Astrocyte (in vitro differentiated cells and primary cell): ENCODE measurements at regions not wholly inside any gene's neighbourhood (a gene's known extent, or its start where the extent isn't known, plus 50 kb on each side); places are given as distances from the start of the nearest gene placed in this dataset.
A peak's percentile ranks its signal among the peaks of the same experiment; 100 is the strongest.
"Not testable (repeated sequence)": the region's sequence is repeated elsewhere in the genome, so short reads cannot be mapped to it uniquely, and the experiment has no call there.

Experiments
- DNase-seq: peaks from one replicate; pipeline ENCODE4 v3.0.0-alpha.2; 2010; ENCODE audit warnings: low read depth
- FAIRE-seq: peaks from 2 replicates; lab custom pipeline; 2011; peaks lifted over from hg19 to GRCh38; lab: Jason Lieb, UNC
- H2AFZ ChIP-seq: 2 replicates; pipeline ENCODE4 v1.6.0; 2012; ENCODE audit warnings: low read depth, low read length, inconsistent platforms
- H3K27ac ChIP-seq: 2 replicates; pipeline ENCODE4 v1.5.1; 2011; ENCODE audit warnings: low read depth, low read length, inconsistent platforms
- H3K27me3 ChIP-seq: 2 replicates; pipeline ENCODE4 v1.6.0; 2011; ENCODE audit warnings: low read length, inconsistent platforms; ENCODE audit not compliant: insufficient read depth
- H3K36me3 ChIP-seq: 2 replicates; pipeline ENCODE4 v1.5.1; 2011; ENCODE audit warnings: low read length, inconsistent platforms; ENCODE audit not compliant: insufficient read depth
- H3K4me1 ChIP-seq: 2 replicates; pipeline ENCODE4 v1.5.1; 2011; ENCODE audit warnings: low read length, inconsistent platforms; ENCODE audit not compliant: insufficient read depth
- H3K4me2 ChIP-seq: 2 replicates; pipeline ENCODE4 v1.6.0; 2012; ENCODE audit warnings: low read length, inconsistent platforms
- H3K4me3 ChIP-seq: 2 replicates; pipeline ENCODE4 v1.5.1; 2011; ENCODE audit warnings: low read depth, mild to moderate bottlenecking, low read length, inconsistent platforms; ENCODE audit not compliant: insufficient read depth
- H3K79me2 ChIP-seq: 2 replicates; pipeline ENCODE4 v1.6.0; 2012; ENCODE audit warnings: mild to moderate bottlenecking, low read length, inconsistent platforms; ENCODE audit not compliant: insufficient read depth
- H3K9ac ChIP-seq: 2 replicates; pipeline ENCODE4 v1.6.0; 2012; ENCODE audit warnings: mild to moderate bottlenecking, low read length, inconsistent platforms
- H3K9me3 ChIP-seq: 2 replicates; pipeline ENCODE4 v1.5.1; 2012; ENCODE audit warnings: low read depth, mild to moderate bottlenecking, low read length, inconsistent platforms; ENCODE audit not compliant: insufficient read depth
- H4K20me1 ChIP-seq: 2 replicates; pipeline ENCODE4 v1.6.0; 2012; ENCODE audit warnings: low read length, inconsistent platforms; ENCODE audit not compliant: insufficient read depth
- H3K27ac Mint-ChIP-seq: one replicate; pipeline ENCODE4 v1.8.0; 2021; ENCODE audit warnings: mild to moderate bottlenecking, mixed read lengths; ENCODE audit not compliant: unreplicated experiment
- H3K27me3 Mint-ChIP-seq: one replicate; pipeline ENCODE4 v1.8.0; 2021; ENCODE audit warnings: low read depth, mixed read lengths; ENCODE audit not compliant: unreplicated experiment
- H3K36me3 Mint-ChIP-seq: one replicate; pipeline ENCODE4 v1.8.0; 2021; ENCODE audit warnings: low read depth, mixed read lengths; ENCODE audit not compliant: unreplicated experiment
- H3K4me1 Mint-ChIP-seq: one replicate; pipeline ENCODE4 v1.8.0; 2021; ENCODE audit warnings: low read depth, mixed read lengths; ENCODE audit not compliant: unreplicated experiment
- H3K4me3 Mint-ChIP-seq: one replicate; pipeline ENCODE4 v1.8.0; 2021; ENCODE audit warnings: mild to moderate bottlenecking, moderate library complexity, mixed read lengths; ENCODE audit not compliant: unreplicated experiment
- H3K9me3 Mint-ChIP-seq: one replicate; pipeline ENCODE4 v1.8.0; 2021; ENCODE audit warnings: mild to moderate bottlenecking, mixed read lengths; ENCODE audit not compliant: unreplicated experiment
- CTCF ChIP-seq: IDR thresholded peaks from 2 replicates; pipeline ENCODE4 v1.5.1; 2011; ENCODE audit warnings: low read depth, mild to moderate bottlenecking, inconsistent platforms, low read length, moderate library complexity; ENCODE audit not compliant: insufficient read depth
- EZH2 ChIP-seq: IDR thresholded peaks from 2 replicates; pipeline ENCODE4 v1.6.1; 2012; ENCODE audit warnings: mild to moderate bottlenecking, low read length, inconsistent platforms; ENCODE audit not compliant: insufficient read depth

- Histone ChIP-seq H3K4me1 (no peaks in the 10 kb centered on the region), H3K9ac (no peak overlapping the region), H3K27me3 (peaks cover 14% of the 10 kb centered on the region), H3K4me3 (no peak overlapping the region), H3K4me2 (no peak overlapping the region), H3K36me3 (no peaks in the 10 kb centered on the region), H3K9me3 (no peaks in the 10 kb centered on the region), H4K20me1 (no peaks in the 10 kb centered on the region), H3K27ac (no peak overlapping the region), H3K79me2 (no peaks in the 10 kb centered on the region), H2AFZ (no peak overlapping the region)
- DNase-seq (no peak), FAIRE-seq (no peak)
- H3K36me3 Mint-ChIP-seq, result no peaks in the 10 kb centered on the region
- H3K4me3 Mint-ChIP-seq, result no peak overlapping the region
- H3K9me3 Mint-ChIP-seq, result no peaks in the 10 kb centered on the region
- H3K4me1 Mint-ChIP-seq, result peaks cover 2% of the 10 kb centered on the region
- TF ChIP-seq EZH2 (no peak), CTCF (no peak)
- H3K27ac Mint-ChIP-seq, result no peak overlapping the region
- H3K27me3 Mint-ChIP-seq, result peaks cover 23% of the 10 kb centered on the region
Observed at GRCh38 chr3:159258934-159259333, 457.1 kb downstream of the MFSD1 start.

- peak; percentile 67 for DNase-seq
- no peak overlapping the region for H3K4me3 Mint-ChIP-seq
- Histone ChIP-seq H3K27me3 (peaks cover 14% of the 10 kb centered on the region), H3K27ac (no peak overlapping the region), H3K4me2 (no peak overlapping the region), H3K9ac (no peak overlapping the region), H3K4me3 (no peak overlapping the region), H3K36me3 (no peaks in the 10 kb centered on the region), H4K20me1 (no peaks in the 10 kb centered on the region), H2AFZ (no peak overlapping the region), H3K79me2 (no peaks in the 10 kb centered on the region), H3K4me1 (no peaks in the 10 kb centered on the region), H3K9me3 (no peaks in the 10 kb centered on the region)
- H3K36me3 Mint-ChIP-seq, result no peaks in the 10 kb centered on the region
- peak; percentile 23 for FAIRE-seq
- peak; percentile 78 for TF ChIP-seq CTCF
- TF ChIP-seq EZH2, result no peak
- no peaks in the 10 kb centered on the region for H3K9me3 Mint-ChIP-seq
- no peak overlapping the region for H3K27ac Mint-ChIP-seq
- peaks cover 7% of the 10 kb centered on the region for H3K4me1 Mint-ChIP-seq
- H3K27me3 Mint-ChIP-seq, result peaks cover 12% of the 10 kb centered on the region
Observed at GRCh38 chr3:159260049-159260662, 458.3 kb downstream of the MFSD1 start.

GRCh38 chr3:159261333-159261732 is 459.5 kb downstream of the MFSD1 start:
- H3K36me3 Mint-ChIP-seq, FAIRE-seq, H3K4me3 Mint-ChIP-seq: not testable (repeated sequence)

More at GRCh38 chr3:159261333-159261732, 459.5 kb downstream of the MFSD1 start:
- not testable (repeated sequence) for H3K27ac Mint-ChIP-seq, H3K4me1 Mint-ChIP-seq, H3K9ac ChIP-seq, H3K79me2 ChIP-seq, H2AFZ ChIP-seq, H3K4me3 ChIP-seq, H4K20me1 ChIP-seq, H3K27ac ChIP-seq, H3K9me3 ChIP-seq, H3K4me1 ChIP-seq, H3K9me3 Mint-ChIP-seq, H3K36me3 ChIP-seq, DNase-seq, H3K4me2 ChIP-seq, H3K27me3 Mint-ChIP-seq
- peaks cover 14% of the 10 kb centered on the region for H3K27me3 ChIP-seq
